Liver (tissue), 8 donors: ENCODE measurements at regions not wholly inside any gene's neighbourhood (a gene's known extent, or its start where the extent isn't known, plus 50 kb on each side); places are given as distances from the start of the nearest gene placed in this dataset.

Experiments
- DNase-seq: peaks from one replicate; pipeline ENCODE4 v3.0.0-alpha.2; 2017; ENCODE audit warnings: low spot score
- H3K27ac ChIP-seq, 2 donors: one replicate each; pipeline ENCODE4 v1.7.0; 2013; ENCODE audit warnings: inconsistent platforms in 2 of 2, low read length in 2 of 2, control low read depth in 1 of 2, low read depth in 1 of 2, mild to moderate bottlenecking in 1 of 2
- H3K27me3 ChIP-seq, 4 donors: one replicate each; pipeline versions ENCODE4 v1.6.1 to v1.7.0; 2013; ENCODE audit warnings: low read length in 3 of 4, inconsistent platforms in 1 of 4, mild to moderate bottlenecking in 1 of 4, moderate library complexity in 1 of 4; ENCODE audit not compliant: control insufficient read depth in 4 of 4, insufficient read depth in 4 of 4
- H3K36me3 ChIP-seq, 4 donors: one replicate each; pipeline versions ENCODE4 v1.6.1 to v1.7.0; 2013; ENCODE audit warnings: low read length in 3 of 4, mild to moderate bottlenecking in 3 of 4, low read depth in 1 of 4, moderate library complexity in 1 of 4; ENCODE audit not compliant: control insufficient read depth in 4 of 4, insufficient read depth in 3 of 4
- H3K4me1 ChIP-seq, 4 donors: one replicate each; pipeline versions ENCODE4 v1.6.1 to v1.7.0; 2013; ENCODE audit warnings: low read length in 3 of 4, mild to moderate bottlenecking in 3 of 4, moderate library complexity in 1 of 4; ENCODE audit not compliant: control insufficient read depth in 4 of 4, insufficient read depth in 4 of 4
- H3K4me3 ChIP-seq, 3 donors: one replicate each; pipeline versions ENCODE4 v1.6.1 to v1.7.0; 2013; ENCODE audit warnings: low read length in 3 of 3, control low read depth in 1 of 3, low read depth in 1 of 3, mild to moderate bottlenecking in 1 of 3
- H3K9ac ChIP-seq, 2 donors: one replicate each; pipeline ENCODE4 v1.7.0; 2013; ENCODE audit warnings: low read length in 2 of 2, mild to moderate bottlenecking in 2 of 2, moderate library complexity in 2 of 2, control low read depth in 1 of 2, low read depth in 1 of 2
- H3K9me3 ChIP-seq, 4 donors: one replicate each; pipeline versions ENCODE4 v1.6.1 to v1.7.0; 2013; ENCODE audit warnings: low read length in 3 of 4; ENCODE audit not compliant: control insufficient read depth in 4 of 4
- EGR1 ChIP-seq, 2 donors: IDR thresholded peaks; 2 replicates each; pipeline ENCODE4 v1.6.1; 2016 to 2018; ENCODE audit warnings: antibody characterized with exemption in 2 of 2, low read depth in 2 of 2
- FOXA1 ChIP-seq: IDR thresholded peaks from 2 replicates; pipeline ENCODE4 v1.6.1; 2016; ENCODE audit warnings: antibody characterized with exemption
- FOXA2 ChIP-seq: IDR thresholded peaks from 2 replicates; pipeline ENCODE4 v1.6.1; 2016; ENCODE audit warnings: antibody characterized with exemption
- GABPA ChIP-seq, 2 donors: IDR thresholded peaks in 1 of 2; conservative IDR thresholded peaks in 1 of 2; 2 replicates each; pipeline ENCODE4 v1.6.1; 2016; ENCODE audit warnings: antibody characterized with exemption in 2 of 2, mild to moderate bottlenecking in 1 of 2, moderate library complexity in 1 of 2
- HNF4A ChIP-seq, 2 donors: conservative IDR thresholded peaks; 2 replicates each; pipeline ENCODE4 v1.6.1; 2016; ENCODE audit warnings: antibody characterized with exemption in 2 of 2, mild to moderate bottlenecking in 2 of 2
- HNF4G ChIP-seq: IDR thresholded peaks from 2 replicates; pipeline ENCODE4 v1.6.1; 2016; ENCODE audit warnings: antibody characterized with exemption
- JUND ChIP-seq, 2 donors: IDR thresholded peaks; 2 replicates each; pipeline ENCODE4 v1.6.1; 2016; ENCODE audit warnings: antibody characterized with exemption in 2 of 2
- NR2F2 ChIP-seq: IDR thresholded peaks from 2 replicates; pipeline ENCODE4 v1.6.1; 2016; ENCODE audit warnings: antibody characterized with exemption
- RAD21 ChIP-seq, 2 donors: IDR thresholded peaks; 2 replicates each; pipeline ENCODE4 v1.6.1; 2016; ENCODE audit warnings: antibody characterized with exemption in 2 of 2, mild to moderate bottlenecking in 2 of 2
- RXRA ChIP-seq, 2 donors: IDR thresholded peaks; 2 replicates each; pipeline ENCODE4 v1.6.1; 2017 to 2018; ENCODE audit warnings: antibody characterized with exemption in 2 of 2, mild to moderate bottlenecking in 1 of 2
- SP1 ChIP-seq: IDR thresholded peaks from 2 replicates; pipeline ENCODE4 v1.6.1; 2018; ENCODE audit warnings: antibody characterized with exemption, mild to moderate bottlenecking
- TAF1 ChIP-seq: conservative IDR thresholded peaks from 2 replicates; pipeline ENCODE4 v1.6.1; 2016; ENCODE audit warnings: antibody characterized with exemption, mild to moderate bottlenecking
- YY1 ChIP-seq: IDR thresholded peaks from 2 replicates; pipeline ENCODE4 v1.6.1; 2016; ENCODE audit warnings: antibody characterized with exemption, mild to moderate bottlenecking
- WGBS: extraction: QIAGEN DNeasy Blood & Tissue Kit; methylation state at CpG from one replicate; pipeline ENCODE4 v1.1.7; 2013; 5-methylcytosine and 5-hydroxymethylcytosine counted together
- TF ChIP-seq, protein P1 (sequence below): IDR thresholded peaks from 2 replicates; pipeline ENCODE4 v1.6.1; 2016; ENCODE audit warnings: antibody characterized with exemption, mild to moderate bottlenecking
- TF ChIP-seq, protein P2 (sequence below): IDR thresholded peaks from 2 replicates; pipeline ENCODE4 v1.6.1; 2016; ENCODE audit warnings: antibody characterized with exemption
- TF ChIP-seq, protein P3 (sequence below): fragments of 150-350 bp; IDR thresholded peaks from 2 replicates; pipeline ENCODE4 v1.5.1; 2017; ENCODE audit warnings: improper control_type of control experiment, low read depth, low read length; ENCODE audit not compliant: missing input control
- TF ChIP-seq, protein P4 (sequence below): IDR thresholded peaks from 2 replicates; pipeline ENCODE4 v1.6.1; 2016; ENCODE audit warnings: antibody characterized with exemption
- TF ChIP-seq, protein P5 (sequence below): IDR thresholded peaks from 2 replicates; pipeline ENCODE4 v1.6.1; 2016; ENCODE audit warnings: antibody characterized with exemption
- donor health status: healthy.
- donor health status: healthy.
- donor health status: healthy.
- donor health status: healthy.
- donor health status: healthy.

DNA sequence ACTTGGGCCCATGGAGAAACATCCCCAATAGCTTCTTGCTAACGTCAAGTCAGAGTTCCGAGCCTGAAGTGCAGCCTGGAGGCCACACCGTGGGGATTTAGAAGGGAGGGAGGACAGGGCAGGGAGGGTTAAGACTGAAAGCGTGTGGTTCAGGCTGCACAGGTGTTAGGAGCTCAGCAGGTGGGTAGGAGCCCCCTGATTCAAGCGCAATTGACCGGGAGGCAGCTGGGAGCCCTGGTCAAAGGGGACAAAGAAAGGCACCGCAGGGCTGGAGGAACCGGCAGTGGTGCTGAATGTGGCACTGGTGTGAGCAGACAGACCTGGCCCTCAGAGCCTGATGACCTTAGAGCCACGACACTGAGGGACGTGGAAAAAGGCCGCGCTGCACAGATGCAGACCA, 149.6 kb downstream of the TMEM18 start:
- DNase-seq = no peak
- Histone ChIP-seq H3K27ac (no peak overlapping the region), H3K36me3 (no peaks in the 10 kb centered on the region), H3K4me3 (no peak overlapping the region), H3K9me3 (peaks cover 0 to 2% (median under 1%) of the 10 kb centered on the region in 4 donors), H3K27me3 (peaks cover 0 to 10% (median 0%) of the 10 kb centered on the region in 4 donors), H3K9ac (no peak overlapping the region), H3K4me1 (no peaks in the 10 kb centered on the region)
- TF ChIP-seq, protein P1, sequence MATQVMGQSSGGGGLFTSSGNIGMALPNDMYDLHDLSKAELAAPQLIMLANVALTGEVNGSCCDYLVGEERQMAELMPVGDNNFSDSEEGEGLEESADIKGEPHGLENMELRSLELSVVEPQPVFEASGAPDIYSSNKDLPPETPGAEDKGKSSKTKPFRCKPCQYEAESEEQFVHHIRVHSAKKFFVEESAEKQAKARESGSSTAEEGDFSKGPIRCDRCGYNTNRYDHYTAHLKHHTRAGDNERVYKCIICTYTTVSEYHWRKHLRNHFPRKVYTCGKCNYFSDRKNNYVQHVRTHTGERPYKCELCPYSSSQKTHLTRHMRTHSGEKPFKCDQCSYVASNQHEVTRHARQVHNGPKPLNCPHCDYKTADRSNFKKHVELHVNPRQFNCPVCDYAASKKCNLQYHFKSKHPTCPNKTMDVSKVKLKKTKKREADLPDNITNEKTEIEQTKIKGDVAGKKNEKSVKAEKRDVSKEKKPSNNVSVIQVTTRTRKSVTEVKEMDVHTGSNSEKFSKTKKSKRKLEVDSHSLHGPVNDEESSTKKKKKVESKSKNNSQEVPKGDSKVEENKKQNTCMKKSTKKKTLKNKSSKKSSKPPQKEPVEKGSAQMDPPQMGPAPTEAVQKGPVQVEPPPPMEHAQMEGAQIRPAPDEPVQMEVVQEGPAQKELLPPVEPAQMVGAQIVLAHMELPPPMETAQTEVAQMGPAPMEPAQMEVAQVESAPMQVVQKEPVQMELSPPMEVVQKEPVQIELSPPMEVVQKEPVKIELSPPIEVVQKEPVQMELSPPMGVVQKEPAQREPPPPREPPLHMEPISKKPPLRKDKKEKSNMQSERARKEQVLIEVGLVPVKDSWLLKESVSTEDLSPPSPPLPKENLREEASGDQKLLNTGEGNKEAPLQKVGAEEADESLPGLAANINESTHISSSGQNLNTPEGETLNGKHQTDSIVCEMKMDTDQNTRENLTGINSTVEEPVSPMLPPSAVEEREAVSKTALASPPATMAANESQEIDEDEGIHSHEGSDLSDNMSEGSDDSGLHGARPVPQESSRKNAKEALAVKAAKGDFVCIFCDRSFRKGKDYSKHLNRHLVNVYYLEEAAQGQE = no peak
- TF ChIP-seq, protein P2, sequence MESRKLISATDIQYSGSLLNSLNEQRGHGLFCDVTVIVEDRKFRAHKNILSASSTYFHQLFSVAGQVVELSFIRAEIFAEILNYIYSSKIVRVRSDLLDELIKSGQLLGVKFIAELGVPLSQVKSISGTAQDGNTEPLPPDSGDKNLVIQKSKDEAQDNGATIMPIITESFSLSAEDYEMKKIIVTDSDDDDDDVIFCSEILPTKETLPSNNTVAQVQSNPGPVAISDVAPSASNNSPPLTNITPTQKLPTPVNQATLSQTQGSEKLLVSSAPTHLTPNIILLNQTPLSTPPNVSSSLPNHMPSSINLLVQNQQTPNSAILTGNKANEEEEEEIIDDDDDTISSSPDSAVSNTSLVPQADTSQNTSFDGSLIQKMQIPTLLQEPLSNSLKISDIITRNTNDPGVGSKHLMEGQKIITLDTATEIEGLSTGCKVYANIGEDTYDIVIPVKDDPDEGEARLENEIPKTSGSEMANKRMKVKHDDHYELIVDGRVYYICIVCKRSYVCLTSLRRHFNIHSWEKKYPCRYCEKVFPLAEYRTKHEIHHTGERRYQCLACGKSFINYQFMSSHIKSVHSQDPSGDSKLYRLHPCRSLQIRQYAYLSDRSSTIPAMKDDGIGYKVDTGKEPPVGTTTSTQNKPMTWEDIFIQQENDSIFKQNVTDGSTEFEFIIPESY = no peak
- no peak for TF ChIP-seq TAF1
- no peak for TF ChIP-seq SP1
- TF ChIP-seq, protein P3, sequence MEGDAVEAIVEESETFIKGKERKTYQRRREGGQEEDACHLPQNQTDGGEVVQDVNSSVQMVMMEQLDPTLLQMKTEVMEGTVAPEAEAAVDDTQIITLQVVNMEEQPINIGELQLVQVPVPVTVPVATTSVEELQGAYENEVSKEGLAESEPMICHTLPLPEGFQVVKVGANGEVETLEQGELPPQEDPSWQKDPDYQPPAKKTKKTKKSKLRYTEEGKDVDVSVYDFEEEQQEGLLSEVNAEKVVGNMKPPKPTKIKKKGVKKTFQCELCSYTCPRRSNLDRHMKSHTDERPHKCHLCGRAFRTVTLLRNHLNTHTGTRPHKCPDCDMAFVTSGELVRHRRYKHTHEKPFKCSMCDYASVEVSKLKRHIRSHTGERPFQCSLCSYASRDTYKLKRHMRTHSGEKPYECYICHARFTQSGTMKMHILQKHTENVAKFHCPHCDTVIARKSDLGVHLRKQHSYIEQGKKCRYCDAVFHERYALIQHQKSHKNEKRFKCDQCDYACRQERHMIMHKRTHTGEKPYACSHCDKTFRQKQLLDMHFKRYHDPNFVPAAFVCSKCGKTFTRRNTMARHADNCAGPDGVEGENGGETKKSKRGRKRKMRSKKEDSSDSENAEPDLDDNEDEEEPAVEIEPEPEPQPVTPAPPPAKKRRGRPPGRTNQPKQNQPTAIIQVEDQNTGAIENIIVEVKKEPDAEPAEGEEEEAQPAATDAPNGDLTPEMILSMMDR = no peak
- TF ChIP-seq FOXA2 = no peak
- TF ChIP-seq, protein P4, sequence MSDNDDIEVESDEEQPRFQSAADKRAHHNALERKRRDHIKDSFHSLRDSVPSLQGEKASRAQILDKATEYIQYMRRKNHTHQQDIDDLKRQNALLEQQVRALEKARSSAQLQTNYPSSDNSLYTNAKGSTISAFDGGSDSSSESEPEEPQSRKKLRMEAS = no peak
- no peak for TF ChIP-seq HNF4G
- no peak for TF ChIP-seq GABPA (IDR thresholded peaks at IDR 0.05 in 1 of 2, conservative IDR thresholded peaks at IDR 0.05 in 1 of 2)
- TF ChIP-seq JUND (IDR thresholded peaks at IDR 0.05) = no peak
- TF ChIP-seq, protein P5, sequence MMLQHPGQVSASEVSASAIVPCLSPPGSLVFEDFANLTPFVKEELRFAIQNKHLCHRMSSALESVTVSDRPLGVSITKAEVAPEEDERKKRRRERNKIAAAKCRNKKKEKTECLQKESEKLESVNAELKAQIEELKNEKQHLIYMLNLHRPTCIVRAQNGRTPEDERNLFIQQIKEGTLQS = no peak
- no peak for TF ChIP-seq YY1
- TF ChIP-seq HNF4A (conservative IDR thresholded peaks at IDR 0.05) = no peak
- 64% methylated on average over 12 of the region's 12 CpGs for WGBS

DNA sequence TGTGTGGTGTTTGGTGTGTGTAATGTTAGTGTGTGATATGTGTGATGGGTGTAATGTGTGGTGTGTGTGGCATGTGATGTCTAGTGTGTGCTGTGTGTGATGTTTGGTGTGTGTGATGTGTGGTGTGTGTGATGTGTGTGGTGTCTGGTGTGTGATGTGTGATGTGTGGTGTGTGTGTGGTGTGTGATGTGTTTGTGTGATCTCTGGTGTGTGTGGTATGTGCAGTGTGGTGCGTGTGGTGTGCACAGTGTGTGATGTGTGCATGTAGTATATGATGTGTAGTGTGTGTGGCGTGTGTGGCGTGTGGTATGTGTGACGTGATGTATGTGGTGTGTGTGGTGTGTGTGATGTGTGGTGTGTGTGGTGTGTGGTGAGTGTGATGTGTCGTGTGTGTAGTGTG, 150.3 kb downstream of the TMEM18 start:
- Histone ChIP-seq H3K4me3 (no peak overlapping the region), H3K27ac (no peak overlapping the region), H3K36me3 (no peaks in the 10 kb centered on the region), H3K27me3 (peaks cover 0 to 10% (median 0%) of the 10 kb centered on the region in 4 donors), H3K9ac (no peak overlapping the region), H3K9me3 (peaks cover 1 to 6% (median 2%) of the 10 kb centered on the region in 4 donors), H3K4me1 (no peaks in the 10 kb centered on the region)
- 89% methylated on average over 5 of the region's 5 CpGs for WGBS
- DNase-seq = no peak
- no peak for TF ChIP-seq NR2F2
- no peak for TF ChIP-seq TAF1
- TF ChIP-seq JUND (IDR thresholded peaks at IDR 0.05) = no peak
- TF ChIP-seq, protein P4 = no peak
- no peak for TF ChIP-seq FOXA1
- TF ChIP-seq FOXA2 = no peak
- TF ChIP-seq RAD21 (IDR thresholded peaks at IDR 0.05) = no peak
- TF ChIP-seq, protein P2 = no peak
- TF ChIP-seq, protein P5 = no peak
- no peak for TF ChIP-seq RXRA (IDR thresholded peaks at IDR 0.05)
- TF ChIP-seq HNF4G = no peak
- no peak for TF ChIP-seq HNF4A (conservative IDR thresholded peaks at IDR 0.05)
- no peak for TF ChIP-seq SP1
- TF ChIP-seq, protein P3 = no peak
- TF ChIP-seq YY1 = no peak
- no peak for TF ChIP-seq EGR1 (IDR thresholded peaks at IDR 0.05; ENCODE audit: low read depth in 2 of 2)
- no peak for TF ChIP-seq GABPA (IDR thresholded peaks at IDR 0.05 in 1 of 2, conservative IDR thresholded peaks at IDR 0.05 in 1 of 2)
